NCI-H345 (cell line): ENCODE measurements at regions not wholly inside any gene's neighbourhood (a gene's known extent, or its start where the extent isn't known, plus 50 kb on each side); places are given as distances from the start of the nearest gene placed in this dataset.

ENCODE experiments used
- DNase-seq: peaks from one replicate; lab custom pipeline; 2025; lab: John Stamatoyannopoulos, UW

GRCh38 chr1:239539051-239539450 lies 152.7 kb downstream of the CHRM3 start:
- no peak for DNase-seq

- DNase-seq = no peak
These were observed 153.4 kb downstream of the CHRM3 start for GRCh38 chr1:239539812-239540211.

- DNase-seq = no peak
These were observed 157.5 kb downstream of the CHRM3 start for GRCh38 chr1:239543873-239544272.

DNA sequence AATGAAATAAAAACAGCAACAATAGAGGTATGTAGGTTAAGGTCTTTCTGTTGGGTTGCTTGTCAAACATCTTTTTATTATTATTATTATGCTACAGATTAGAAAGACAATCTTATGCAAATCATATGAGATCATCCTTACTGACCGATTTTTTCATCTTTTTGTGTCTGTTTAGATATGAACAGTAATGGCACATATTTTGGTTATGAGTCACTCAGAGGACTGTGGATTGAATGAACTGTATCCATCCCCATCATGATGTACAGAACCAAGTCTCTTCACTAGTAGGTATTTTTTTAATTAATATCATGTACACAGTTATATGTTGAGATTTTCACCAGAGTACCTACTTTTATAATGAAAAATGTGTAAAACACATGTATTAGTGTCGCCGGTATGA lies 159.1 kb downstream of the CHRM3 start:
- no peak for DNase-seq

DNA sequence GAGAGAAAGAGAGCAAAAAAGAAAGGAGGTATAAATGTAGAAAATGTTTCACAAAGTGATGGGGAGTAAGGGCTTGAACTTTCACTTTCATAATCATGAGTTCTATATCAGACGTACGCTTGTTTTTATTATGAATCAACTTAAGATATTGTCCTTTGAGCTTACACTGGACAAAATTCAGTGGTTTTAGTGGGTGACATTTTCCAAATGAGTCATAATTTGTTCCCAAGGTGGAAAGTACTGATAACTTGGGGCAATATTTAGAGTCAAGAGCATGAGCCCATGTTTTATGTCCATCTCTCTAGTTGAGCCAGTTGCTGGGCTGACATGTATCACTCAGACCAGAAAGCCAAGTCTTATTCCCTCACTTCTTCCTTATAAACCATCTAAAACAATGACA lies 161.6 kb downstream of the CHRM3 start:
- no peak for DNase-seq

DNA sequence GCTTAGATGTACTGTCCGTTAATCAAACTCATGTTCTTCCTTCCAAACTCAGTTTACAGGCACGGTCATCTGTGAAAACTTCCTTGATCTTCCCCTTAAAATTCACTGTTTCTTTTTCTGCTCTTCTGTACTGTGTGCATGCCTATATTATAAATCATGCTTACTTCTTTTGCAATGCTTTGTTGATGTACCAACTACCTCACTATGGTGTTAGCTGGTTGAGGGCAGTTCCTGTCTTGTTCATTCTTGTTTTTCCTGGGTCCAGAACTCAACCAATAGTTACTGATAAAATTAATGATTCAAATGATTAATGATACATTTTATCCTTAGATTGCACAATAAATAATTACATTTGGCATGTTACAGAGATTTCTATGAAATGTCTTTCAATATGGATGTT lies 163.8 kb downstream of the CHRM3 start:
- DNase-seq = no peak

GRCh38 chr1:239555350-239555749 lies 169.0 kb downstream of the CHRM3 start:
- DNase-seq = no peak

DNA sequence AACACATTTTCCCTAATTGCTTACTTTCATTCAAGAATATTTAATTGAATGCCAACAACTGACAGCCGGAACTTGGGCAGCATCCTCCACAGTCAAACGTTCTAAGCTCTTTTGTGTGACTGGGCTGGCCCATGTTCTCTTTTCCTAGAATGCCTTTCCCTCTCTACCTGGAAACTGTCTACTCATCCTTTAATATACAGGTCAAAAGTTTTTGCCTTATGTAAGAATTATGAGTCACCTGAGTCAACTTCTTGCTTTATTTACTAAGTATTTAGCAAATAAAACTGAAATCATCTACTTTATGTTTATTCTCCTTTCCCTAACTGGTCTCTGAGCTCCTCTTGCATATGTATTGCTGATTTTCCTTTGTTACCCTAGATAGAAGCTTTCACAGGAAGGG lies 172.2 kb downstream of the CHRM3 start:
- DNase-seq = no peak

DNA sequence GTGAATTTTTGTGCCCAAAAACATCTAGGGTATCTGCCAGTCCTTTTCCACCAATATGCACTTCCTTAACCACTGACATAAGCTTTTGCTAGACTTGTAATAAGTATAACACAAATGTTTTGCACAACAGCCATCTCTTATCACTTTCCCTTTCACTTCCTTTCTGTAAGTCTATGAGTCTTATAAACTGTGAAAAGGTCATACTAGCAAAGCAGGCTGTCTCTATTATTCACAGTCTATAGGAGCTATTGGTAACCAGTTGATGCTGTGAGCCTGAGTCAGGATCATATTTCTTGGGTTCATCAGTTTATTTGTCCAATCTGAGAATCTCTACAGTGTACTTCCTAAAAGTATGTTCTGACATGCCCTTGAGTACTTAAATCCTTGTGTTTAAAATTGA lies 172.6 kb downstream of the CHRM3 start:
- no peak for DNase-seq

DNA sequence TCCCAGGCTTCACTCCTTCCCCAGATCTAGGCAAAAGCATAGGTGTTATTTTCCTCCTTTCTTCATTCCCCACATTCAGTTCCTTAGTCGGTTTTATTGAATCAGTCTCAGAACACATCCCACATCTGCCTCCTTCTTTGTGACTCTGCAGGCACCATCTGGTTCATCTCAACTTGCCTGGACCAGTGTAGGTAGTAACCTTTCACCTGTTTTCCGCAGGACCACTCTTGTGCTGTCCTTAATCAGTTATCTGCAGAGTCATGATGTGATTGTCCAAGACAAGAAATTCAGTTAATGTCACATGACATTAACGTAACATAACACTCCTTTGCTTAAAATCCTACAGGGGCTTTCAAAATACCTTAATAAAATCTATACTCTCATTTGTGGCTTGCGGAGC lies 174.6 kb downstream of the CHRM3 start:
- no peak for DNase-seq

DNA sequence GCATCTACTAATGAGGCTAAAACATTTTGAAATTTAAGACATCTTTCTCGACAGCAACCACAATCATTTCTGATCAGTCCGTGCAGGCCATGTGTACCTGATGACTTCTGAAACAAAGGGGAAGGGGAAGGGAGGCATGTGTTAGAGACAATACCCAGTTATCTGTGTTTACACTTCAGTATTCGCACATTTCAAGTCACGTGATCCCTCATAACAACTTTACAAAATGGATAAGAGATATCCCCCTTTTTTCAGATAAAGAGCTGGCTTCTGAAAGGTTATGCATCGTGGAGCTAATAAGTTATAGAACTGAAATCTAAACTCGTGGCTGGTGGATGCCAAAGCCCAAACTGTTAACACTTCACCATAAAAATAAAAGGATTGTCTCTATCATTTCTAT lies 175.7 kb downstream of the CHRM3 start:
- no peak for DNase-seq

GRCh38 chr1:239563681-239564080 lies 177.3 kb downstream of the CHRM3 start:
- no peak for DNase-seq

GRCh38 chr1:239566074-239566473 lies 179.7 kb downstream of the CHRM3 start:
- no peak for DNase-seq

GRCh38 chr1:239570878-239571277 lies 184.5 kb downstream of the CHRM3 start:
- DNase-seq = no peak

GRCh38 chr1:239572183-239572582 lies 185.8 kb downstream of the CHRM3 start:
- DNase-seq = no peak

GRCh38 chr1:239574112-239574511 lies 187.7 kb downstream of the CHRM3 start:
- no peak for DNase-seq

GRCh38 chr1:239575113-239575512 lies 188.7 kb downstream of the CHRM3 start:
- DNase-seq = no peak

GRCh38 chr1:239583536-239583935 lies 197.2 kb downstream of the CHRM3 start:
- no peak for DNase-seq

GRCh38 chr1:239586128-239586527 lies 199.8 kb downstream of the CHRM3 start:
- no peak for DNase-seq

DNA sequence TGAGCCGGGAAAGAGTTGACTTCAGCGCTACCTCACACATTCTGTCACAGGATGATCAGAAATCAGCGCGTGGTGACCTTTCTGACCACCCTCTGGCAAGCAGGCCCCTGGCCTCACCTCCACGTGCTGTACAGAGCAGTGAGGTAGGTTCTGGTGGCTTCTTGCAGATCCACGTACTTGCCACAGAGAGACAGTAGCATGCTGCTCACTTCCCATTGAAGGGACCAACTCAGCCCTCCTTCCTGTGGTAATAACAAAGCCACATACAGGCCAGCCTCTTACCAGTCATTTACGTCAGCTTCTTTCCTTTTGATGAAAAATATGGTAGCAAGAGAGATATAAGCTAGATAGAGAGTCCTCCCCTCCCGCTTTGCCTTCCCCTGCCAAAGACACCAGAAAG lies 200.7 kb downstream of the CHRM3 start:
- DNase-seq = no peak

- DNase-seq = no peak
These were observed 201.4 kb downstream of the CHRM3 start for GRCh38 chr1:239587574-239588369.

DNA sequence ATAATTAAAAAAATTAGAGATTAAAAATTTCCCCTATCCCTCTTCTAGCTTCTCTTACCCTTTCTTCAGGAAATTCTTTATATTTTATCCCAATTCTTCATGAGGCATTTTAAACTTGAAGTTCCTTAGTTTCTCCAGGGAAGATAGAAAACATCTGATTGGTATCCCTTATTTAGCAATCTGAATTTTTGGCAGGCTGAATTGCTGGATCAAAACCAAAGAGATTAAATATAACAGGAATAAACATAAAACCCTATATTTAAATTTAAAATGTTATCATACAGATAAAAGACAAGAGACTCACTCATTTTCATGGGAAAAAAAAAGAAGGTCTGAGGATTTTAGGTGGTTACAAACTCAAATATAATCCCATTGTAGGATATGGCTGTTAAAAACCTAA lies 204.2 kb downstream of the CHRM3 start:
- DNase-seq = no peak

GRCh38 chr1:239593527-239593926 lies 207.2 kb downstream of the CHRM3 start:
- DNase-seq = no peak

DNA sequence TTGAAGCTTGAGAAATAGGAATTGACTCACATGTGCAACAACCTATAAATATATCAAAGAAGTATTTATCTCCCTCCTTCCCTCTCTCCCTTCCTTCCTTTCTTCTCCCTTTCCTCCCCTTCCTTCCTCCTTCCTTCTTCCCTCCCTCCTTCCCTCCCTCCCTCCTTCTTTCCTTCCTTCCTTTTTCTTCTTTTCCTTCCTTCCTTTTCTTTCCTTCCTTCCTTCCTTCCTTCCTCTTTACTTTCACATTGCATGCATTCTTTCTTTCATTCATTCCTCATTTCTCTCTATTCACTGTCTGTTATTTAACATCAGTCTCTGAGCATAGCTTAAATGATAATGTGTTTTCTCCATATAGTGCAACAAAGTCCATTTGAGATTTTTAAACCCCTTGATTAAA lies 214.2 kb downstream of the CHRM3 start:
- DNase-seq = no peak
